ENCODE measurements at regions not wholly inside any gene's neighbourhood (a gene's known extent, or its start where the extent isn't known, plus 50 kb on each side); places are given as distances from the start of the nearest gene placed in this dataset.
"Not testable (repeated sequence)": the region's sequence is repeated elsewhere in the genome, so short reads cannot be mapped to it uniquely, and the experiment has no call there.

GRCh38 chr2:220821683-220822082, 750.4 kb downstream of the EPHA4 start:
- no peak for TF ChIP-seq EZH2 (IDR thresholded peaks at IDR 0.05; ENCODE audit: borderline replicate concordance, low read length)
- no peak for TF ChIP-seq CTCF (IDR thresholded peaks at IDR 0.05; ENCODE audit: low read length)

GRCh38 chr2:220823590-220823989, 748.5 kb downstream of the EPHA4 start:
- not testable (repeated sequence) for H3K27ac ChIP-seq (ENCODE audit: low read depth, low read length, poor library complexity, severe bottlenecking); H3K36me3 ChIP-seq (ENCODE audit: insufficient read depth, low read length); H3K9me2 ChIP-seq (ENCODE audit: low read depth, low read length); H3K9me3 ChIP-seq (ENCODE audit: low read length); H3K9ac ChIP-seq (ENCODE audit: low read length); H3K79me2 ChIP-seq (ENCODE audit: insufficient read depth, low read length); H3F3A ChIP-seq (ENCODE audit: insufficient read depth, low read length); H3K4me2 ChIP-seq (ENCODE audit: low read length); H3K27me3 ChIP-seq (ENCODE audit: insufficient read depth, low read length); H3K4me1 ChIP-seq (ENCODE audit: insufficient read depth, low read length, severe bottlenecking); H2AFZ ChIP-seq (ENCODE audit: low read length); H4K20me1 ChIP-seq (ENCODE audit: insufficient read depth, low read length); H3K4me3 ChIP-seq (ENCODE audit: low read depth, low read length, poor library complexity, severe bottlenecking)

More at GRCh38 chr2:220821683-220822082, 750.4 kb downstream of the EPHA4 start:
- Histone ChIP-seq H3K36me3 (ENCODE audit: insufficient read depth, low read length) (no peaks in the 10 kb centered on the region), H3K27ac (ENCODE audit: low read depth, low read length, poor library complexity, severe bottlenecking) (no peak overlapping the region), H3K4me3 (ENCODE audit: low read depth, low read length, poor library complexity, severe bottlenecking) (no peak overlapping the region), H4K20me1 (ENCODE audit: insufficient read depth, low read length) (no peaks in the 10 kb centered on the region), H3K4me1 (ENCODE audit: insufficient read depth, low read length, severe bottlenecking) (no peaks in the 10 kb centered on the region), H3K4me2 (ENCODE audit: low read length) (no peak overlapping the region), H3K9me3 (ENCODE audit: low read length) (no peaks in the 10 kb centered on the region), H3K27me3 (ENCODE audit: insufficient read depth, low read length) (no peaks in the 10 kb centered on the region), H3K79me2 (ENCODE audit: insufficient read depth, low read length) (no peaks in the 10 kb centered on the region), H3F3A (ENCODE audit: insufficient read depth, low read length) (no peaks in the 10 kb centered on the region), H3K9me2 (ENCODE audit: low read depth, low read length) (no peaks in the 10 kb centered on the region), H3K9ac (ENCODE audit: low read length) (no peak overlapping the region), H2AFZ (ENCODE audit: low read length) (no peak overlapping the region)

- TF ChIP-seq CTCF (IDR thresholded peaks at IDR 0.05; ENCODE audit: low read length), result no peak
- no peak for TF ChIP-seq EZH2 (IDR thresholded peaks at IDR 0.05; ENCODE audit: borderline replicate concordance, low read length)
- no peak overlapping the region for H3K4me3 ChIP-seq (ENCODE audit: low read depth, low read length, poor library complexity, severe bottlenecking)
- H3K4me1 ChIP-seq (ENCODE audit: insufficient read depth, low read length, severe bottlenecking), result no peaks in the 10 kb centered on the region
- H3K4me2 ChIP-seq (ENCODE audit: low read length), result no peak overlapping the region
- no peaks in the 10 kb centered on the region for H3K9me3 ChIP-seq (ENCODE audit: low read length)
- no peaks in the 10 kb centered on the region for H3K9me2 ChIP-seq (ENCODE audit: low read depth, low read length)
- no peaks in the 10 kb centered on the region for H3K79me2 ChIP-seq (ENCODE audit: insufficient read depth, low read length)
- no peaks in the 10 kb centered on the region for H4K20me1 ChIP-seq (ENCODE audit: insufficient read depth, low read length)
- H3K9ac ChIP-seq (ENCODE audit: low read length), result no peak overlapping the region
- H3K27me3 ChIP-seq (ENCODE audit: insufficient read depth, low read length), result no peaks in the 10 kb centered on the region
- no peaks in the 10 kb centered on the region for H3F3A ChIP-seq (ENCODE audit: insufficient read depth, low read length)
- H3K27ac ChIP-seq (ENCODE audit: low read depth, low read length, poor library complexity, severe bottlenecking), result no peak overlapping the region
- no peaks in the 10 kb centered on the region for H3K36me3 ChIP-seq (ENCODE audit: insufficient read depth, low read length)
- H2AFZ ChIP-seq (ENCODE audit: low read length), result no peak overlapping the region
These were observed 738.7 kb downstream of the EPHA4 start for GRCh38 chr2:220833446-220833845.

- H3F3A ChIP-seq (ENCODE audit: insufficient read depth, low read length), result no peaks in the 10 kb centered on the region
- H3K4me1 ChIP-seq (ENCODE audit: insufficient read depth, low read length, severe bottlenecking), result no peaks in the 10 kb centered on the region
- no peak overlapping the region for H3K4me2 ChIP-seq (ENCODE audit: low read length)
- no peak overlapping the region for H3K9ac ChIP-seq (ENCODE audit: low read length)
- no peaks in the 10 kb centered on the region for H3K9me2 ChIP-seq (ENCODE audit: low read depth, low read length)
- no peaks in the 10 kb centered on the region for H3K36me3 ChIP-seq (ENCODE audit: insufficient read depth, low read length)
- H3K9me3 ChIP-seq (ENCODE audit: low read length), result no peaks in the 10 kb centered on the region
- H3K4me3 ChIP-seq (ENCODE audit: low read depth, low read length, poor library complexity, severe bottlenecking), result no peak overlapping the region
- H3K27ac ChIP-seq (ENCODE audit: low read depth, low read length, poor library complexity, severe bottlenecking), result no peak overlapping the region
- no peak for TF ChIP-seq CTCF (IDR thresholded peaks at IDR 0.05; ENCODE audit: low read length)
- TF ChIP-seq EZH2 (IDR thresholded peaks at IDR 0.05; ENCODE audit: borderline replicate concordance, low read length), result no peak
- H3K79me2 ChIP-seq (ENCODE audit: insufficient read depth, low read length), result no peaks in the 10 kb centered on the region
- H4K20me1 ChIP-seq (ENCODE audit: insufficient read depth, low read length), result no peaks in the 10 kb centered on the region
- no peak overlapping the region for H2AFZ ChIP-seq (ENCODE audit: low read length)
- no peaks in the 10 kb centered on the region for H3K27me3 ChIP-seq (ENCODE audit: insufficient read depth, low read length)
These were observed 736.5 kb downstream of the EPHA4 start for GRCh38 chr2:220835583-220835982.

Data from OCI-LY1 (cell line).